HG03060 (cell line): ENCODE measurements at regions not wholly inside any gene's neighbourhood (a gene's known extent, or its start where the extent isn't known, plus 50 kb on each side); places are given as distances from the start of the nearest gene placed in this dataset.
"Not testable (repeated sequence)": the region's sequence is repeated elsewhere in the genome, so short reads cannot be mapped to it uniquely, and the experiment has no call there.

ENCODE experiments used
- ATAC-seq: cut with Tn5 transposase; IDR thresholded peaks from one replicate; pipeline ENCODE4 v1.9.1; 2021; ENCODE audit warnings: low read depth, moderate number of reproducible peaks; ENCODE audit not compliant: unreplicated experiment

GRCh38 chr6:145266432-145267075, 468.8 kb downstream of the EPM2A start:
- ATAC-seq, result no peak

- ATAC-seq, result no peak
Measured at GRCh38 chr6:145267076-145267867, 468.0 kb downstream of the EPM2A start.

GRCh38 chr6:145270464-145270863, 464.9 kb downstream of the EPM2A start:
- ATAC-seq, result no peak

GRCh38 chr6:145271040-145271439, 464.3 kb downstream of the EPM2A start:
- no peak for ATAC-seq

- ATAC-seq, result no peak
Measured at GRCh38 chr6:145271577-145271976, 463.7 kb downstream of the EPM2A start.

GRCh38 chr6:145272246-145272645, 463.1 kb downstream of the EPM2A start:
- ATAC-seq, result no peak

- no peak for ATAC-seq
Measured at GRCh38 chr6:145273136-145273535, 462.2 kb downstream of the EPM2A start.

GRCh38 chr6:145274083-145274482, 461.2 kb downstream of the EPM2A start:
- no peak for ATAC-seq

- no peak for ATAC-seq
Measured at GRCh38 chr6:145275019-145275418, 460.3 kb downstream of the EPM2A start.

- no peak for ATAC-seq
Measured at GRCh38 chr6:145275787-145276186, 459.5 kb downstream of the EPM2A start.

GRCh38 chr6:145276756-145277155, 458.6 kb downstream of the EPM2A start:
- no peak for ATAC-seq

GRCh38 chr6:145277358-145278086, 457.8 kb downstream of the EPM2A start:
- no peak for ATAC-seq

- ATAC-seq, result no peak
Measured at GRCh38 chr6:145278163-145278807, 457.0 kb downstream of the EPM2A start.

GRCh38 chr6:145279551-145279950, 455.8 kb downstream of the EPM2A start:
- ATAC-seq, result no peak

GRCh38 chr6:145279993-145280392, 455.3 kb downstream of the EPM2A start:
- ATAC-seq, result no peak

- ATAC-seq, result not testable (repeated sequence)
Measured at GRCh38 chr6:145283209-145283608, 452.1 kb downstream of the EPM2A start.

GRCh38 chr6:145283856-145284255, 451.5 kb downstream of the EPM2A start:
- ATAC-seq, result no peak

GRCh38 chr6:145286916-145287315, 448.4 kb downstream of the EPM2A start:
- ATAC-seq, result no peak

- no peak for ATAC-seq
Measured at GRCh38 chr6:145289573-145289972, 445.7 kb downstream of the EPM2A start.

- ATAC-seq, result no peak
Measured at GRCh38 chr6:145290122-145290521, 445.2 kb downstream of the EPM2A start.

GRCh38 chr6:145292066-145292465, 443.3 kb downstream of the EPM2A start:
- no peak for ATAC-seq
